ENCODE measurements at regions not wholly inside any gene's neighbourhood (a gene's known extent, or its start where the extent isn't known, plus 50 kb on each side); places are given as distances from the start of the nearest gene placed in this dataset.

- DNase-seq (ENCODE audit: low read depth, low spot score), result no peak
These were observed 125.7 kb upstream of the NKX1-1 start for GRCh38 chr4:1531683-1532548.

- DNase-seq (ENCODE audit: low read depth, low spot score), result no peak
These were observed 124.1 kb upstream of the NKX1-1 start for GRCh38 chr4:1530356-1530755.

DNA sequence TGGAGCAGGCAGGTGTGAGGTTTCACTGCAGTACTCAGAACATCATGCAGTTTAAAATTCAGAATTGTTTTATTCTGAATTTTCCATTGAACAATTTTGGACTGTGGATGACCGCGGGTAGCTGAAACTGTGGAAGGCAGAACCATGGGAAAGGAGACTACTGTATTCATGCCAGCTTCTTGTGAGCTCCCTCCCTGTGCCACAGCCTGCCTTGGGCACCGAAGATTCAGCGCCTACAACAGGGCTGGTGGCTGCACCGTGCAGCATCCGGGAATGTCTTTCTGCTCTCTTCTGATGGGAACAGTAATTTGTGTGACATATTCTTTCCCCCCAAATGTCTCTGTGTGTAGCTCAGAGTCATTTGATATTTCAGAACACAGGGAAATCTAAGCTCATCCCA lies 118.5 kb upstream of the NKX1-1 start:
- DNase-seq (ENCODE audit: low read depth, low spot score), result no peak

GRCh38 chr4:1523907-1524636 lies 117.8 kb upstream of the NKX1-1 start:
- DNase-seq (ENCODE audit: low read depth, low spot score), result no peak

DNA sequence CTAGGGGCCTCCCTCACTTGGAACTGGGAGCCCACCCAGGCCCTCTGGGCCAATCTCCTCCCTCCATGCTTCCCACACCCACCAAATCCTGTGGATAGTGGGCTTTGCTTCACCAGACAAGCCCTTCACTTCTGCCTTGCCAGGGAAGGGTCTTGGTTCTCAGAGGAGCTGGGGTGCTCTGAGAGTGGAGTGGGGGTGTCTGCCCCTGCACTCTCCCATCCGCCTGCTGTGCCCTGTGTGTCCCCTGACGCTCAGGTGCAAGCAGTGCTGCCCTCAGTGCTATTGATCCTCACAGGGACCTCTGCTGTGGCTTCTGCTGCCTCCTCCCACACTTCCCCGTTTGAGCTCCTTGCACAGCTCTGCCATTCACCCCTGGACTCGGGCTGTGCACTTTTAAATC lies 117.3 kb upstream of the NKX1-1 start:
- DNase-seq (ENCODE audit: low read depth, low spot score), result no peak

- DNase-seq (ENCODE audit: low read depth, low spot score), result no peak
These were observed 116.8 kb upstream of the NKX1-1 start for GRCh38 chr4:1523033-1523432.

GRCh38 chr4:1522606-1523005 lies 116.4 kb upstream of the NKX1-1 start:
- DNase-seq (ENCODE audit: low read depth, low spot score), result no peak

DNA sequence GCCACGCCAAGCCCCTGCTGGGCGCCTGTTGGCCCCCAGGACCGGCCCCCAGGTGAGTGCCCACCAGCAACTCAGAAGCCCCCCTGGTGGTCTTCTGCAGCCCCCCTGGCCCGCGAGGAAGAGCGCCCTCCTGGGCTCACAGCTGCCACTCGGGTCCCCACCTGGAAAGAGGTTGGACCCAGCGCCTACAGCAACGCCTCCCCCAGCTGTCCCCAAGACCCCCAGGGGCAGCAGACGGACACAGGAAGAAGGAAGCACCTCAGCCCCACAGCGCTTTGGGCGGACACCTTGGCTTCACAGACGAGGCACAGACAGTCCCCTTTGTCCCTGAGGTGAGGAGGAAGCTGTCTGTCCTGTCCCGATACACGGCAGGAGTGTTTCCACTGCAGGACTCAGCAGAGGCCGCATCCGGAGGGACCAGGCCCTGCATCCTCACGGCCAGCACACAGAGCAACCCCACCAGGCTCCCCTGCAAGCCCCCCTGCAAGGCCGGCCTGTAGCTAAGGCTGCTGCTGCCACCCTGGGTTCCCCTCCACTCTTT lies 115.6 kb upstream of the NKX1-1 start:
- no peak for DNase-seq (ENCODE audit: low read depth, low spot score)

DNA sequence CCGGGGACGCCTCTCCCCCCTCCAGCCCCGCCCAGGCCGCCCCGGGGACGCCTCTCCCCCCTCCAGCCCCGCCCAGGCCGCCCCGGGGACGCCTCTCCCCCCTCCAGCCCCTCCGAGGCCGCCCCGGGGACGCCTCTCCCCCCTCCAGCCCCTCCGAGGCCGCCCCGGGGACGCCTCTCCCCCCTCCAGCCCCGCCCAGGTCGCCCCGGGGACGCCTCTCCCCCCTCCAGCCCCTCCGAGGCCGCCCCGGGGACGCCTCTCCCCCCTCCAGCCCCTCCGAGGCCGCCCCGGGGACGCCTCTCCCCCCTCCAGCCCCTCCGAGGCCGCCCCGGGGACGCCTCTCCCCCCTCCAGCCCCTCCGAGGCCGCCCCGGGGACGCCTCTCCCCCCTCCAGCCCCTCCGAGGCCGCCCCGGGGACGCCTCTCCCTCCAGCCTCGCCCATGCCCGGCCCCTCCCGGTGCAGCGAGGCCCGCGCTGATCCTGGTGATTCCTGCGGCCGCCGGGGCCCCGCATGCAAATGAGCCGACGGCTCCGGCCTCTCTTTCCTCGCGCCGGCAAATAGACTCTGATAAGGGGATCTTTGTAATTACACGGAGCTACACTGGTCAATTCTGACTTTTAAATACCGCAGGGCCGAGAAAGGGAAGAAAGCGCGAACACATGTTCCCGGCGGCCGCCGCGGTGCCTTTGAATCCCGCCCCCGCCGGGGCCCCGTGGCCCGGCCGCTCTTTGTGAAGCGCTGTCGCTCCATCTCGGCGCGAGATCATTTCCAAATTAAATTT lies 114.7 kb upstream of the NKX1-1 start:
- peak; percentile 57 for DNase-seq (ENCODE audit: low read depth, low spot score)

DNA sequence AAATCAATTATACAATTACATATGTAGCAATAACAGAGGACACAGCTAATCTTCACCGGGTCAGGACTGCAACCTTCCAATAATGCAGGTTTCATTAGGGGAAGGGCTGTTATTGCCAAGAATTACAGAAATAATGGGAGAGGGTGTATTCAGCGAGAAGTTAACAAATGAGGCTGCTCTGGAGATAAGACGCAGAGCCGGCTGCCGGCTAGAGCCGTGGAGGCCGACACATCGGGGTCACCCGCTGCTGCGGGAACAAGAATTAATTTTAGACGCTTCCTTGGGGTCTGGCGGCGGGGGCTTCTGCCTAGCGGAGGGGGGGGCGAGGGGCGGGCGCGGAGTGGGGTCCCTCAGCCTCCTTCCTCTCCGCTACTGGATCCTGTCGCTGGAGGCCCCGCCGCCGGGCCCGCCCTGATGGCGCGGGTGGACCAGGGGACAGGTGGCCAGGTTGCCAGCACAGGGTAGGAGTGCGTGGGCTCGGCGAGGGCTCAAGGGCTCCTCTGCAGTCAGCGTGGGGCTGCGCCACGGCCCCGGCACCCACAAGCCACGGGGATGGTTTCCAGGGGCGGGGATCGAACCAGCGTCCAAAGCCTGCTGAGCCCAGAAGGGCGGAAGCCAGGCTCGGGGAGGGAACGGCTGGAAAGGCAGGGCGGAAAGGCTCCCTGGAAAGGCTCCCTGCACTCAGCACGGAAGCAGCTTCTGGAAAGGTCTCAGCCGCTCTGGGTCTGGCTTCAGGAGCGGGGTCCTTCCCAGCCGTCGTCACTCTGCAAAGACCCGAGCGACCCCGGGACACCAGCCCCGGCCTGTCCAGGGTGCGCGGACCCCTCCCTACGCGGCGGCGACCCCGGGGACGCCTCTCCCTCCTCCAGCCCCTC lies 113.8 kb upstream of the NKX1-1 start:
- no peak for DNase-seq (ENCODE audit: low read depth, low spot score)

DNA sequence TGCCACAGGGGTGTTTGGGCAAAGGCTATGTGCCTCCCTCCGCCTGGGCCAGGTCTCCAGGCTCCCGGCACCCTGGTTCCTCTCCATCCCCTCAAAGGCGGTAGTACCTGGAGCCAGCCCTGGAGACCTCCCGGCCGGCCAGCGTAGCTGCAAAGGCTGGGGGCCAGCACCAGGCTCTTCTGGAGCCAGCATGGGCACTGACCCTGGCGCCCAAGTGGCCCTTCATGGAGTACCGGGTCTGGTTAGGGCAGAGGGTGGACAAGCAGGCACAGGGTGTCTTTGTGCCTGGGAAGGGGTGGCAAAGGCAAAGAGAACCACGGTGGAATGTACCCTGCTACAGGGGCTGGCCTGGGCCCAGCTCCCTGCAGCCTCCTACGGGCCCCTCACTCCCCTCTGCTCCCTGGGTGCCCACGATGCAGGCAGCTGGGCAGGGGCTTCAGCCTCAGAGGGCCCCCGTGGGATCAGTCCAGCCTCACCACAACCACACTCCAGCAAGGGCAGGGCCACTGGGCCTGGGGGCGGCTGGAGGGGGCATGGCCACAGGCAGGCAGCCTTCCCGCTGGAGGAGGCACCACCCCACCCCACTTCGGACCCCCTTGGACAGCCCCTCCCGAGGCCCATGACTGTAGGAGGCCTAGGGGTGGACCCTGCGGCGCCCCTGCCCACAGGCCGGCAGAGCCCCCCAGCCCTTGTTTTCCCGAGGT lies 112.9 kb upstream of the NKX1-1 start:
- no peak for DNase-seq (ENCODE audit: low read depth, low spot score)

DNA sequence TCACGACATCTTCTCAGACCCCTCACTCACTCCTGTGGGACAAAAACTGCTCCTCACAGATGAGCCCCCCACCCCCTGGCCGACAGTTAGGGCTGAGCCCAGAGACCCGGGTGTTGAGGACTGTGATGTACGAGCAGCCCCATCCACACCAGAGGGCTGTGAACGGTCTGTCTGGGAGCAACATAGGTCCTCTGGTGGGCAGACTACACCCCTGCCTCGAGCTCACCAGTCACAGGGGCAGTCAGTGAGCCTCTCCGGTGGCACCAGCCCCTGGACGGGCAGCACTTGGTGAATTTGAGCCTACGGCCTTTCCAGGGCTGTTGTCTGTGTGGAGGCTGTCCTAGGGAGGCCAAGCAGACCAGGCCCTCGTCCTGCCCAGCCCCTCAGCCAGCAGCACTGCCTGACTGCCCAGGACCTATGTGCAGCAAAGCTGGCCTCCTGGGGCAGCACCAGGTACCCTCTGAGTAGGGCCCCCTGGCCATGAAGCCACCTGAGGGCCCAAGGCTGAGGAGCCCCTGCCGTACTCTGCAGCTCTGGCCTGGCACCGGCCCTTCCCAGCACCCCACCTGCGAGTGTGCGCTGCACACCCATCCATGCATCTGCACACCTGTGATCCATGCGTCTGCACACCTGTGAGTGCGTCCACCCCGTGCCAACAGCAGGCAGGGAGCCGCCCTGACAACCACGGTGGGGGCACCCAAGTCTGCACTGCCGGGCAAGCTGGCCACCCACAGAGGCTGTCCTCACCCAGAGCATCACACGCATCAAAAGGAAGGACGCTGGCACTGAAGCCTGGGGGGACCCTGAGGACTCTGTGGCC lies 111.6 kb upstream of the NKX1-1 start:
- DNase-seq (ENCODE audit: low read depth, low spot score), result no peak

DNA sequence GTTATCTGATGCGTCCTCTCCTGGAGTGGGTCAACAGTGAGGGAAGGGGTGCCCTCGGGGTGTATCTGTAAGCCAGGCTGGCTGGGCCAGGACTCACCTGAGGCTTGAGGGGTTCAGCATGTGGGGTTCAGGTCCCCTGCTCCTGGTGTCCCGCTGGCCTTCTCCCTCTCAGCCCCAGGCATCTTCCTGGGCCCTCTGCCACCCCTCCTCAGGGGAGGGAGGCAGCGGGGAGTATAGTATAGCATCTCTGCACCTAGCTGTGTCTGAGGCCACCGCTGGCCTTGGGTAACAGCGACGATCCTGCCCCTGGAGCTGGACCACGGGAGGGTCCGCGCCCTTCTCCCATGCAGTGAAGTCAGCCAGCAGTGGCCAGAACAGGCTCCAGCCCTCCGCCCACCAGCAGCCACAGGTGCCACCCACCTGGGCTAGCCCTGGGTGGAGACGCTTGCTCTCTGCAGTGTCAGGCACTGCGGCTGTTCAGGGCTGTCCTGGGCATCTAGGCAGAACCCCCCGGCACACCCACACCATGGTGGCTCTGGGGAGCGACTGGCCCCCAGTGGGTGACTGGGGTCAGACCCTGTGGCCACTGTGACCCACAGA lies 110.7 kb upstream of the NKX1-1 start:
- DNase-seq (ENCODE audit: low read depth, low spot score), result no peak

DNA sequence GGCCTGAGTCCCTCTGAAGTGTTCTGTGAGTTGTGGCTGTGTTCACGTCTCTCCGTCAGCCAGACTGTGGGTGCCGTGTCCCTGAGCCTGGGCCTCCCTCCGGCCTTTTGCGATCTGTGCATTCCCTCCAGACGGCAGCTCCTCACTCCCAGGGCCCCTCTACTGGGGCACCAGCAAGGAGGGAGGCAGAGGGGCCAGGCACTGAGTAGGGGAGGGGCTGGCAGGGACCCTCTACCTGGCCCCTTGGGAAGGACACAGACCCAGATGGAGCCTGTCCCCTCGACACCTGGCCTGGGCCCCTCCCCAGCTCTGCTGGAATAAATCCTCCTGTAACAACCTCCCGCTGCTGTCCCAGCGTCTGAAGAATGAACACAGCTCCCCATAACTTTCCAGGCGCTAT lies 110.0 kb upstream of the NKX1-1 start:
- no peak for DNase-seq (ENCODE audit: low read depth, low spot score)

DNA sequence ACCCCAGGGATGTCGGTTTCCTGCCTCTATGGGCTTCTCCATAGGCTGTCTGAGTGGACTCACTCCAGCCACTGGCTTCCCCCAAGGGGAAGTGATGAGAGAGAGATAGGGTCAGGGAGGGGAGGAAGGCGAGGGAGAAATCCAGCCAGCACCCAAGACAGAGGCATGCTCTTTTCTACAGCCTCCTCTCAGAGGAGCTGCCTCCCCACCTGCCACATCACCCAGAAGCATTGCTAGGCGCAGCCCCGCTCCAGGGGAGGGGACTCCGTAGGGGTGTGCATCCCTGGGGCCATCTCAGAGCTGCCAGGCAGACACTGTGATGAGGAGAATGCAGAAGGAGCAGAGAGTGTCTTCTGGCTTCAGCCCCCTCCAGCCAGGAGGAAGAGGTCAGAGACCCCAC lies 109.5 kb upstream of the NKX1-1 start:
- DNase-seq (ENCODE audit: low read depth, low spot score), result no peak

GRCh38 chr4:1515156-1515555 lies 108.9 kb upstream of the NKX1-1 start:
- DNase-seq (ENCODE audit: low read depth, low spot score), result no peak

GRCh38 chr4:1514612-1515011 lies 108.4 kb upstream of the NKX1-1 start:
- DNase-seq (ENCODE audit: low read depth, low spot score), result no peak

DNA sequence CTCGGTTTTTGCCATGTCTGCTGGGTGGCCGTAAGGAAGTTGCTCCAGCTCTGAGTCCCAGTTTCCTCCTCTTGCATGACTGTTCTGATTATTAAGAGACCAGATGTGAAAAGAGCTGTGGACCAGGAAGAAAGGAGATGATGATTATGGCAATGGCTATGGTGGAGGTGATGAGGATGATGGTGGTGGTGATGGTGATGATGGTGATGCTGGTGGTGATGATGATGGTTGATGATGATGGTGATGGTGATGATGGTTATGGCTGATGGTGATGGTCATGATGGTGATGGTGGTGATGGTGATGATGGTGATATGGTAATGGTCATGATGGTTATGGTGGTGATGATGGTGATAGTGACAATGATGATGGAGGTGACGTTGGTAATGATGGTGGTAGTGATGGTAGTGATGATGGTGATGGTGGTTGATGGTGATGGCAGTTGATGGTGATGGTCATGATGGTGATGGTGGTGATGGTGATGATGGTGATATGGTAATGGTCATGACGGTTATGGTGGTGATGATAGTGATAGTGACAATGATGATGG lies 107.8 kb upstream of the NKX1-1 start:
- DNase-seq (ENCODE audit: low read depth, low spot score), result no peak
